CD14-positive monocyte (primary cell): ENCODE measurements at regions not wholly inside any gene's neighbourhood (a gene's known extent, or its start where the extent isn't known, plus 50 kb on each side); places are given as distances from the start of the nearest gene placed in this dataset.

Experiments
- DNase-seq, 3 donors: peaks; one replicate each; pipeline ENCODE4 v3.0.0-alpha.2; 2011 to 2022
- H2AFZ ChIP-seq: 2 replicates; pipeline ENCODE4 v1.6.0; 2012; ENCODE audit warnings: mild to moderate bottlenecking, low read depth, low read length, inconsistent platforms; ENCODE audit not compliant: insufficient read depth, poor library complexity, severe bottlenecking
- H3K27ac ChIP-seq, 2 donors: 1 replicate in 1 of 2; 2 replicates in 1 of 2; pipeline ENCODE4 v1.5.1; 2012 to 2013; ENCODE audit warnings: low read length in 2 of 2, control low read depth in 1 of 2, inconsistent platforms in 1 of 2, low read depth in 1 of 2, mild to moderate bottlenecking in 1 of 2
- H3K27me3 ChIP-seq, 2 donors: one replicate each; pipeline versions ENCODE4 v1.6.0 to v1.6.1; 2011 to 2013; ENCODE audit warnings: low read length in 2 of 2; ENCODE audit not compliant: control insufficient read depth in 2 of 2, insufficient read depth in 2 of 2
- H3K36me3 ChIP-seq, 2 donors: replicated peaks in 1 of 2; 1 replicate in 1 of 2; 2 replicates in 1 of 2; pipeline versions ENCODE4 v1.5.1 to v1.6.1; 2012 to 2013; ENCODE audit warnings: low read length in 2 of 2, control low read depth in 1 of 2, inconsistent platforms in 1 of 2, mild to moderate bottlenecking in 1 of 2; ENCODE audit not compliant: insufficient read depth in 2 of 2, control insufficient read depth in 1 of 2
- H3K4me1 ChIP-seq, 2 donors: 1 replicate in 1 of 2; 2 replicates in 1 of 2; pipeline versions ENCODE4 v1.5.1 to v1.6.1; 2012 to 2013; ENCODE audit warnings: low read length in 2 of 2, control low read depth in 1 of 2, inconsistent platforms in 1 of 2, mild to moderate bottlenecking in 1 of 2, moderate library complexity in 1 of 2; ENCODE audit not compliant: insufficient read depth in 2 of 2, control insufficient read depth in 1 of 2
- H3K4me2 ChIP-seq: replicated peaks from 2 replicates; pipeline ENCODE3; 2012; ENCODE audit warnings: low read length, moderate library complexity, mild to moderate bottlenecking; ENCODE audit not compliant: poor library complexity, severe bottlenecking; ENCODE audit errors: extremely low read depth
- H3K4me3 ChIP-seq, 3 experiments: fragments of 200-600 bp in 1 of 3; sonication (generic) in 1 of 3; replicated peaks in 1 of 3; 1 replicate in 2 of 3; 2 replicates in 1 of 3; pipeline ENCODE4 v1.5.1; 2011 to 2013; ENCODE audit warnings: low read length in 3 of 3, mild to moderate bottlenecking in 3 of 3, control low read depth in 2 of 3, low read depth in 2 of 3, inconsistent platforms in 1 of 3, moderate library complexity in 1 of 3
- H3K79me2 ChIP-seq: 2 replicates; pipeline ENCODE4 v1.6.0; 2012; ENCODE audit warnings: mild to moderate bottlenecking, control low read depth, inconsistent platforms, low read length, moderate library complexity; ENCODE audit not compliant: insufficient read depth
- H3K9ac ChIP-seq: 2 replicates; pipeline ENCODE4 v1.6.0; 2017; ENCODE audit warnings: low read length, mild to moderate bottlenecking; ENCODE audit not compliant: insufficient read depth, poor library complexity, severe bottlenecking
- H3K9me3 ChIP-seq, 2 donors: replicated peaks in 1 of 2; 1 replicate in 1 of 2; 2 replicates in 1 of 2; pipeline versions ENCODE4 v1.5.1 to v1.6.1; 2012 to 2013; ENCODE audit warnings: low read length in 2 of 2, control low read depth in 1 of 2; ENCODE audit not compliant: control insufficient read depth in 1 of 2, insufficient read depth in 1 of 2
- H4K20me1 ChIP-seq: 2 replicates; pipeline ENCODE4 v1.6.0; 2012; ENCODE audit warnings: mild to moderate bottlenecking, low read length, control low read depth, moderate library complexity; ENCODE audit not compliant: insufficient read depth
- H3K27ac Mint-ChIP-seq, 7 donors: one replicate each; pipeline ENCODE4 v1.8.0; 2020; ENCODE audit warnings: mild to moderate bottlenecking in 7 of 7, mixed read lengths in 7 of 7, moderate library complexity in 6 of 7, inconsistent platforms in 2 of 7
- H3K27me3 Mint-ChIP-seq, 3 donors: one replicate each; pipeline ENCODE4 v1.8.0; 2021 to 2022; ENCODE audit warnings: low read depth in 3 of 3, mild to moderate bottlenecking in 3 of 3, mixed read lengths in 3 of 3, moderate library complexity in 3 of 3, inconsistent platforms in 1 of 3
- H3K36me3 Mint-ChIP-seq, 2 donors: one replicate each; pipeline ENCODE4 v1.8.0; 2020; ENCODE audit warnings: mixed read lengths in 2 of 2, inconsistent platforms in 1 of 2, mild to moderate bottlenecking in 1 of 2
- H3K4me1 Mint-ChIP-seq: one replicate; pipeline ENCODE4 v1.8.0; 2020; ENCODE audit warnings: mild to moderate bottlenecking, mixed read lengths
- H3K4me3 Mint-ChIP-seq, 2 donors: one replicate each; pipeline ENCODE4 v1.8.0; 2020; ENCODE audit warnings: mild to moderate bottlenecking in 2 of 2, mixed read lengths in 2 of 2, moderate library complexity in 1 of 2
- H3K9me3 Mint-ChIP-seq, 7 donors: one replicate each; pipeline ENCODE4 v1.8.0; 2020 to 2022; ENCODE audit warnings: mixed read lengths in 7 of 7, mild to moderate bottlenecking in 6 of 7, moderate library complexity in 6 of 7, inconsistent platforms in 2 of 7
- WGBS: methylation state at CpG from one replicate; pipeline ENCODE4 v1.1.5; 2013; ENCODE audit warnings: missing lambda C conversion rate; ENCODE audit not compliant: insufficient coverage; 5-methylcytosine and 5-hydroxymethylcytosine counted together
- intact Hi-C, 2 donors: fragments of 100-400 bp; cut with micrococcal nuclease; formaldehyde crosslinking; loops; one replicate each; pipeline versions ENCODE4 v1.15.0 to v1.15.1; 2023
- TF ChIP-seq, protein P1 (sequence below): fragments of 200-600 bp; IDR thresholded peaks from one replicate; pipeline ENCODE4 v1.8.0; 2022; ENCODE audit warnings: antibody characterized with exemption, mild to moderate bottlenecking

- Histone ChIP-seq H2AFZ (no peak overlapping the region), H3K9me3 (no peaks in the 10 kb centered on the region), H3K4me2 (no peak overlapping the region), H3K4me3 (no peak overlapping the region), H4K20me1 (no peaks in the 10 kb centered on the region), H3K27ac (no peak overlapping the region), H3K9ac (no peak overlapping the region), H3K36me3 (no peaks in the 10 kb centered on the region), H3K79me2 (no peaks in the 10 kb centered on the region), H3K27me3 (no peaks in the 10 kb centered on the region), H3K4me1 (peaks cover 32 to 40% of the 10 kb centered on the region in 2 donors)
- peak overlapping the region in 1 of 7 donors; percentile 29 for H3K27ac Mint-ChIP-seq
- H3K27me3 Mint-ChIP-seq, result peaks cover 0 to 3% (median 0%) of the 10 kb centered on the region in 3 donors
- TF ChIP-seq, protein P1, sequence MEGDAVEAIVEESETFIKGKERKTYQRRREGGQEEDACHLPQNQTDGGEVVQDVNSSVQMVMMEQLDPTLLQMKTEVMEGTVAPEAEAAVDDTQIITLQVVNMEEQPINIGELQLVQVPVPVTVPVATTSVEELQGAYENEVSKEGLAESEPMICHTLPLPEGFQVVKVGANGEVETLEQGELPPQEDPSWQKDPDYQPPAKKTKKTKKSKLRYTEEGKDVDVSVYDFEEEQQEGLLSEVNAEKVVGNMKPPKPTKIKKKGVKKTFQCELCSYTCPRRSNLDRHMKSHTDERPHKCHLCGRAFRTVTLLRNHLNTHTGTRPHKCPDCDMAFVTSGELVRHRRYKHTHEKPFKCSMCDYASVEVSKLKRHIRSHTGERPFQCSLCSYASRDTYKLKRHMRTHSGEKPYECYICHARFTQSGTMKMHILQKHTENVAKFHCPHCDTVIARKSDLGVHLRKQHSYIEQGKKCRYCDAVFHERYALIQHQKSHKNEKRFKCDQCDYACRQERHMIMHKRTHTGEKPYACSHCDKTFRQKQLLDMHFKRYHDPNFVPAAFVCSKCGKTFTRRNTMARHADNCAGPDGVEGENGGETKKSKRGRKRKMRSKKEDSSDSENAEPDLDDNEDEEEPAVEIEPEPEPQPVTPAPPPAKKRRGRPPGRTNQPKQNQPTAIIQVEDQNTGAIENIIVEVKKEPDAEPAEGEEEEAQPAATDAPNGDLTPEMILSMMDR, result no peak
- H3K36me3 Mint-ChIP-seq, result peaks cover 7 to 12% of the 10 kb centered on the region in 2 donors
- H3K4me1 Mint-ChIP-seq, result peaks cover 46% of the 10 kb centered on the region
- H3K9me3 Mint-ChIP-seq, result peaks cover 0 to 6% (median 0%) of the 10 kb centered on the region in 7 donors
- no peak for DNase-seq
- intact Hi-C loops, result no loop called here
- no peak overlapping the region for H3K4me3 Mint-ChIP-seq
- WGBS, result 100% methylated on average over 2 of the region's 4 CpGs
These were observed 75.2 kb downstream of the COQ2 start for GRCh38 chr4:83209419-83209818.

GRCh38 chr4:83208371-83209365, 75.9 kb downstream of the COQ2 start:
- no peak overlapping the region for H3K9ac ChIP-seq
- Mint-ChIP-seq H3K4me1 (peaks cover 46% of the 10 kb centered on the region), H3K36me3 (peaks cover 7 to 10% of the 10 kb centered on the region in 2 donors), H3K9me3 (peaks cover 0 to 6% (median 0%) of the 10 kb centered on the region in 7 donors), H3K27me3 (peaks cover 0 to 3% (median 0%) of the 10 kb centered on the region in 3 donors), H3K27ac (no peak overlapping the region), H3K4me3 (no peak overlapping the region)
- H3K4me3 ChIP-seq, result no peak overlapping the region
- no peaks in the 10 kb centered on the region for H3K36me3 ChIP-seq
- peaks cover 32 to 40% of the 10 kb centered on the region in 2 donors for H3K4me1 ChIP-seq
- no peaks in the 10 kb centered on the region for H3K27me3 ChIP-seq
- no peak overlapping the region for H2AFZ ChIP-seq
- no peak overlapping the region for H3K4me2 ChIP-seq
- 94% methylated on average over 3 of the region's 4 CpGs for WGBS
- no peaks in the 10 kb centered on the region for H3K9me3 ChIP-seq
- no peak overlapping the region for H3K27ac ChIP-seq
- no peaks in the 10 kb centered on the region for H3K79me2 ChIP-seq
- intact Hi-C loops, result no loop called here
- TF ChIP-seq, protein P1, result no peak
- no peaks in the 10 kb centered on the region for H4K20me1 ChIP-seq
- no peak for DNase-seq
